Esophagus squamous epithelium (tissue), 4 donors: ENCODE measurements at regions not wholly inside any gene's neighbourhood (a gene's known extent, or its start where the extent isn't known, plus 50 kb on each side); places are given as distances from the start of the nearest gene placed in this dataset.

Experiments used
- CTCF ChIP-seq, 6 experiments: fragments of 450-650 bp in 4 of 6; fragments of 200-600 bp in 2 of 6; sonication (generic) in 2 of 6; IDR thresholded peaks; one replicate each; pipeline ENCODE4 v1.5.1; 2016 to 2019; ENCODE audit warnings: antibody characterized with exemption in 6 of 6, mild to moderate bottlenecking in 4 of 6, moderate library complexity in 4 of 6
- POLR2A ChIP-seq, 4 donors: fragments of 450-650 bp; IDR thresholded peaks; one replicate each; pipeline ENCODE4 v1.6.1; 2017; ENCODE audit warnings: antibody characterized with exemption in 4 of 4, mild to moderate bottlenecking in 4 of 4, moderate library complexity in 3 of 4

GRCh38 chr2:182598626-182599025 is 117.4 kb upstream of the DNAJC10 start:
- TF ChIP-seq CTCF (IDR thresholded peaks at IDR 0.05) (no peak), POLR2A (IDR thresholded peaks at IDR 0.05) (no peak)
